Subcutaneous abdominal adipose tissue (tissue), 5 donors: ENCODE measurements at regions not wholly inside any gene's neighbourhood (a gene's known extent, or its start where the extent isn't known, plus 50 kb on each side); places are given as distances from the start of the nearest gene placed in this dataset.
"Not testable (repeated sequence)": the region's sequence is repeated elsewhere in the genome, so short reads cannot be mapped to it uniquely, and the experiment has no call there.

Experiments
- H3K27ac ChIP-seq: one replicate; pipeline ENCODE4 v1.7.0; 2013; ENCODE audit warnings: low read depth, mild to moderate bottlenecking, inconsistent platforms, low read length, moderate library complexity
- H3K27me3 ChIP-seq, 5 donors: one replicate each; pipeline ENCODE4 v1.7.0; 2013; ENCODE audit warnings: low read length in 5 of 5, inconsistent platforms in 1 of 5; ENCODE audit not compliant: control insufficient read depth in 5 of 5, insufficient read depth in 4 of 5
- H3K36me3 ChIP-seq, 5 donors: one replicate each; pipeline ENCODE4 v1.7.0; 2013; ENCODE audit warnings: low read length in 5 of 5; ENCODE audit not compliant: control insufficient read depth in 5 of 5, insufficient read depth in 5 of 5
- H3K4me1 ChIP-seq, 5 donors: one replicate each; pipeline ENCODE4 v1.7.0; 2013; ENCODE audit warnings: low read length in 5 of 5, mild to moderate bottlenecking in 3 of 5, moderate library complexity in 1 of 5; ENCODE audit not compliant: control insufficient read depth in 5 of 5, insufficient read depth in 5 of 5
- H3K4me3 ChIP-seq, 5 donors: one replicate each; pipeline ENCODE4 v1.7.0; 2013; ENCODE audit warnings: low read length in 5 of 5, low read depth in 1 of 5
- H3K9ac ChIP-seq, 5 donors: one replicate each; pipeline ENCODE4 v1.7.0; 2013; ENCODE audit warnings: low read length in 5 of 5, mild to moderate bottlenecking in 4 of 5, moderate library complexity in 3 of 5
- H3K9me3 ChIP-seq, 5 donors: one replicate each; pipeline ENCODE4 v1.7.0; 2013; ENCODE audit warnings: low read length in 5 of 5; ENCODE audit not compliant: control insufficient read depth in 5 of 5
- donor health status: healthy.
- donor health status: healthy.
- donor health status: healthy.
- donor health status: healthy.
- donor health status: healthy.

DNA sequence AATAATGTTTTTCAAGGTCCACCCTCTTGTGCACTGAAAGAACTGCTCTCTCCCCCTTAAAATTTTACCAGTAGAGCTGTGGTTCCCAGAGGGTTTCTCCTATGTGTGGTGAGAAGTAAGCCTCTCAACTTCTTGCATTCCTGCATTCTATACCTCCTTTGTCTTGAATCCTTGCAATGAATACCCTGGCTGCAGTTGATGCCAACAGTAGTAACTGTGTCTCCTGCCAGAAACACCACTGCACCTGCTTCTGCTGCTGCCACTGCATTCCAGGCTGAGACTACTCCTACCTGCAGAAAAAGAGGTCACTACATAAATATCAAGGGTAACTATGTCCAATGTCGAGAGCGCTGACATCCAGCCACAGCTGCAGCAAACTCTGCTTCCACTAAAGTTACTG lies 203.7 kb downstream of the TMEM167A start:
- Histone ChIP-seq H3K9me3 (no peaks in the 10 kb centered on the region), H3K4me3 (no peak overlapping the region), H3K27me3 (no peaks in the 10 kb centered on the region), H3K27ac (no peak overlapping the region), H3K36me3 (no peaks in the 10 kb centered on the region), H3K4me1 (no peaks in the 10 kb centered on the region), H3K9ac (no peak overlapping the region)

DNA sequence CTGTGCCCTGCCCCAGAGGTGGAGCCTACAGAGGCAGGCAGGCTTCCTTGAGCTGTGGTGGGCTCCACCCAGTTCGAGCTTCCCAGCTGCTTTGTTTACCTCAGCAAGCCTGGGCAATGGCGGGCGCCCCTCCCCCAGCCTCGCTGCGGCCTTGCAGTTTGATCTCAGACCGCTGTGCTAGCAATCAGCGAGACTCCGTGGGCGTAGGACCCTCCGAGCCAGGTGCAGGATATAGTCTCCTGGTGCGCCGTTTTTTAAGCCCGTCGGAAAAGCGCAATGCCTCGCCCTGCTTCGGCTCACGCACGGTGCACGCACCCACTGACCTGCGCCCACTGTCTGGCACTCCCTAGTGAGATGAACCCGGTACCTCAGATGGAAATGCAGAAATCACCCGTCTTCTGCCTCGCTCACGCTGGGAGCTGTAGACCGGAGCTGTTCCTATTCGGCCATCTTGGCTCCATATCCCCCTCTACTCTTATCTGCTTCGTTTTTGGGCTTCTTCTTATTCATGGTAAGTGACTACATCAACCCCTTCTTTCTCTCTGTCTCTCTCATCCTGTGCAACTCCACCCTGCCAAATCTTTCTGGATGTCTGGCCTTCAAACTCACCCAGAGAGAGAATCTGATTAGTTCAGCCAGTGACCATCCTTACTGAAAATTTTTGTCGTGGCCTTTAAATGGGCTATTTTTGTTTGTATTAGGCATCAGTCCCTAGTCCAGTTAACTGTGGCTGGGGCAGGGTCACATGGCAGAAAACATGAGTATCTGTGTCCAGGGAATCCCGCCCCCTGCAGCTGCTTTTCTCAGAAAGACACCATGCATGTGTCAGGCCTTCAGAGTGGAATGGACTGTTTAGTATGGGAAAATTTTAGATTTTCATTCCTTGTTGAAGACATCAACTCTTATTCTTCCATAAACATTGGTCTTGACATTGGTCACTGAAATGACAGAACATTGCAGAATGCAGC lies 204.6 kb downstream of the TMEM167A start:
- H3K36me3 ChIP-seq, H3K27me3 ChIP-seq, H3K27ac ChIP-seq: not testable (repeated sequence)

DNA sequence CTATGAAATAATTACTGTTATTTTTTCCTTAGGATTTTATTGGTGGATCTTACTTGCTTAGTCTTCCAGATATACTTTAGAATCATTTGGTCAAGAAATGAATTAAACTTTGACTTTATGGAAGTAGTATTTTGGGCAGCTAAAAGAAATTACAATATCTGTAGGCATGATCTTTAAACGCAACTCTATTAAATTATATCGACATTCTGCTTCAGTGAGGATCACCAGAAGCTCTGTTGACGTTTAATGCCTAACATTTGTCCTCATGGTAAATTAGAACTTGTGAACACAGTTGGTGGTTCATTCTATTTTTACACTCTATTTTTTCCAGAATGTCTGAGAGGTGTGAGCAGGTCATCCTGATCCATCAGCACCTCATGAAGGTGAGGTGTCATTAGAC lies 211.6 kb downstream of the TMEM167A start:
- no peaks in the 10 kb centered on the region for H3K36me3 ChIP-seq
- no peak overlapping the region for H3K4me3 ChIP-seq
- no peaks in the 10 kb centered on the region for H3K27me3 ChIP-seq
- H3K9ac ChIP-seq, result no peak overlapping the region
- H3K4me1 ChIP-seq, result no peaks in the 10 kb centered on the region
- H3K9me3 ChIP-seq, result no peaks in the 10 kb centered on the region
- H3K27ac ChIP-seq, result no peak overlapping the region

More for the DNA sequence above, 204.6 kb downstream of the TMEM167A start:
- H3K4me3 ChIP-seq, H3K9me3 ChIP-seq, H3K9ac ChIP-seq, H3K4me1 ChIP-seq: not testable (repeated sequence)

DNA sequence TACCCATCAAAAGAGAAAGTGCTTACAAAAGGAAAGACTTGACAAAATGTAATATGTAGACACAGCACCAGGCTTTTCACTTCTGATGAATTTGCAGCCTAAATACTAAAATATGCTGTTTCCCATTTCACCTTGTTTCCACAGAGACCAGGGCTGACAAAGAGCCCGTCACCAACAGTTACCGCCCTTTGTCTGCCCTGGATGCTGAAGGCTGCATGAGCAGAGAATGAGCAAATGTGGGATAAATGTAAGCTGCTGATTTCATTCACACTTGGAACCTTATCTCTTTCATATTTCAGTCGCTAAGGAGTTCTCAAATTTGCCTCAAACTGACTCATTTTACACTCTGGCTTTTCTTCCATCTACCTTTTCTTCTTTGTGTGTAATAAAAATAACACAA lies 213.9 kb downstream of the TMEM167A start:
- Histone ChIP-seq H3K9ac (no peak overlapping the region), H3K36me3 (no peaks in the 10 kb centered on the region), H3K9me3 (no peaks in the 10 kb centered on the region), H3K4me3 (no peak overlapping the region), H3K27ac (no peak overlapping the region), H3K4me1 (peaks cover 0 to 2% (median 0%) of the 10 kb centered on the region in 5 donors), H3K27me3 (no peaks in the 10 kb centered on the region)

DNA sequence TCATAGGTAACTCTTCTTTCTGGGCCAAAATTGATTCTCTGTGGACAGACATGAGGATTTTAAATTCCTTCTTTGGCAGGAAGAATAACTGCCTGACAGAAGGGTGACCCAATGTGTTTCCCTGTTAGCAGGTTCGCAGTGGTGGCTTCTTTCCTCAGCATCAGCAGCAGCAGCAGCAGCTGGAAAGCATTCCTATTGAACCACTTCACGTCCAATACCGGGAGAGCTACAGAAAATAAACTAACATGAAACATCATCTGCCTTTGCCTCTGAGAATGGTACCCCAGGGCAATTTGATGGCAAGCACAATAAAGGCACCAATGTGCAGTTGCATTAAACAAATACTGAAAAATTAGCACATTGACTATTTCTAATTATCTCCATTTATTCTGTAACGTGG lies 214.5 kb downstream of the TMEM167A start:
- no peaks in the 10 kb centered on the region for H3K27me3 ChIP-seq
- H3K27ac ChIP-seq, result no peak overlapping the region
- H3K36me3 ChIP-seq, result no peaks in the 10 kb centered on the region
- no peak overlapping the region for H3K4me3 ChIP-seq
- no peak overlapping the region for H3K9ac ChIP-seq
- peaks cover 0 to 2% (median 0%) of the 10 kb centered on the region in 5 donors for H3K4me1 ChIP-seq
- no peaks in the 10 kb centered on the region for H3K9me3 ChIP-seq

DNA sequence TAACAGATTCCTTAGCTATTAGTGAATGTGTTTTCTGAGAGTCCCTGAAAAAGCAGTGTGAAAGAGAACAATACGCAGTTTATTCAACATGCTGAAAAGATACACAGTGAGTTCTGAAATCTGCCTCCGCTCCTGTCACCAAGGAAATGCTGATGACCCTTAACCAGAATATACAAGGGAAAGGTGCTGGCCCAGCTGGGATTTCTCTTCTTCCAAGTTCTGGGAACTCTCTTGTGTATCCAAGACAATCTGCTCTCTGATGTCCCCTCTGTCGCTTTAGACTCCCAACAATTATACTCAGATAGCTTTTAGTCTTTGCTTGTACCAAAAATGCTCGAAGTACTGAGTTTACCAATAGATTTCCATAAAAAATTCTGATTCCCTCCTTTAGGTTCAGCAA lies 214.9 kb downstream of the TMEM167A start:
- no peak overlapping the region for H3K9ac ChIP-seq
- H3K27ac ChIP-seq, result no peak overlapping the region
- H3K36me3 ChIP-seq, result no peaks in the 10 kb centered on the region
- H3K4me3 ChIP-seq, result no peak overlapping the region
- H3K27me3 ChIP-seq, result no peaks in the 10 kb centered on the region
- no peaks in the 10 kb centered on the region for H3K9me3 ChIP-seq
- peaks cover 0 to 2% (median 0%) of the 10 kb centered on the region in 5 donors for H3K4me1 ChIP-seq

DNA sequence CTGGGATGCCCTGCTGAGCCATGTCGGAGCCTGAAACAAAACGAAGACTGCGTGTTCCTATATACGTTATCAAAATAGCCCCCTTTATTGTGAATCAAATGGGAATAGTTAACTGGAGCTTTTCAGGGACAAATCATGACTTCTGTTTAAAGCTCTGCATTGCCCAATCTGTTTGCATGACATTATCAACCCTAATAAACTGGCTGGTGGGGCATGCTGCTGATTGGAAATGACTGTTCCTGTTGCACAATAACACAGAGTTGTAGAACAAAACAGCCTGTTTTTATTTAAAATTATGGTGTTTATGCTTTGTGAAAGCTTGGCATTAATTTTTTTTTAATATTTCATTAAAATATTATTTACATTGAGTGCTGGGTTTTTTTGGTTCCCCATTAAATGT lies 215.5 kb downstream of the TMEM167A start:
- H3K4me1 ChIP-seq, result peaks cover 0 to 2% (median 0%) of the 10 kb centered on the region in 5 donors
- no peak overlapping the region for H3K27ac ChIP-seq
- no peaks in the 10 kb centered on the region for H3K27me3 ChIP-seq

DNA sequence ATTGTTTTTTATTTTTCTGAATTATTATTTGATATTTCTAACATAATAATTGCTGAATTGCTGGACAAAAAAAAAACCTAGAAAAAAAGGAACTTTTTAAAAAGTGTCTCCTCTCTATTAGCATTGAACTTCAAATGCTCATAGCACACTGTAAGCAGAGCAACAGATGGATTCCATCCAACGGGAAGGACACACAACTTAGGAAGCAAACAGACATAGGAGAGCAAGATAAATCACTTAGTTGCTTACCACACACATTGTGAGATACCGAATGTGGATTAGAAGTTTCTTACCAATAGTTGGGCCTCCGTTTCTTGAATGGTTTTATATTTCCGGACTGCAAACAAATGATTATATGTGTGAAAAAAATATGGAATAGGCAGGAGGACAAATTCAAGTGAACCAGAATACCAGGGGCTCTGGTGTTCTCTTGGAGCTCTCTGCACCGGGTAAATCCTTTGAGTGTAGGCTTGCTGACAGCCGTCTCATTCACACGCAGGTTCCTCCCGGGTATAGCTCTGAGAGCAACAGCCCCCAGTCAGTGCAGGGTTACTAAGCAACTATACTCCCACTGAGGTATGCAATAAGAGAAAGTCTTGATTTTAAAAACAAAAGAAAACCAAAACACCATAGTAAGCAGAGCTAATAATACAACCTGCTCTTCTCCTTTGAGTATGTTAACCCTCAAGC lies 217.6 kb downstream of the TMEM167A start:
- peaks cover 0 to 2% (median 0%) of the 10 kb centered on the region in 5 donors for H3K4me1 ChIP-seq
- no peaks in the 10 kb centered on the region for H3K36me3 ChIP-seq
- no peaks in the 10 kb centered on the region for H3K27me3 ChIP-seq
- H3K9ac ChIP-seq, result no peak overlapping the region
- H3K27ac ChIP-seq, result no peak overlapping the region
- H3K9me3 ChIP-seq, result no peaks in the 10 kb centered on the region
- H3K4me3 ChIP-seq, result no peak overlapping the region

More for the DNA sequence above, 215.5 kb downstream of the TMEM167A start:
- Histone ChIP-seq H3K9me3 (no peaks in the 10 kb centered on the region), H3K9ac (no peak overlapping the region), H3K36me3 (no peaks in the 10 kb centered on the region), H3K4me3 (no peak overlapping the region)

DNA sequence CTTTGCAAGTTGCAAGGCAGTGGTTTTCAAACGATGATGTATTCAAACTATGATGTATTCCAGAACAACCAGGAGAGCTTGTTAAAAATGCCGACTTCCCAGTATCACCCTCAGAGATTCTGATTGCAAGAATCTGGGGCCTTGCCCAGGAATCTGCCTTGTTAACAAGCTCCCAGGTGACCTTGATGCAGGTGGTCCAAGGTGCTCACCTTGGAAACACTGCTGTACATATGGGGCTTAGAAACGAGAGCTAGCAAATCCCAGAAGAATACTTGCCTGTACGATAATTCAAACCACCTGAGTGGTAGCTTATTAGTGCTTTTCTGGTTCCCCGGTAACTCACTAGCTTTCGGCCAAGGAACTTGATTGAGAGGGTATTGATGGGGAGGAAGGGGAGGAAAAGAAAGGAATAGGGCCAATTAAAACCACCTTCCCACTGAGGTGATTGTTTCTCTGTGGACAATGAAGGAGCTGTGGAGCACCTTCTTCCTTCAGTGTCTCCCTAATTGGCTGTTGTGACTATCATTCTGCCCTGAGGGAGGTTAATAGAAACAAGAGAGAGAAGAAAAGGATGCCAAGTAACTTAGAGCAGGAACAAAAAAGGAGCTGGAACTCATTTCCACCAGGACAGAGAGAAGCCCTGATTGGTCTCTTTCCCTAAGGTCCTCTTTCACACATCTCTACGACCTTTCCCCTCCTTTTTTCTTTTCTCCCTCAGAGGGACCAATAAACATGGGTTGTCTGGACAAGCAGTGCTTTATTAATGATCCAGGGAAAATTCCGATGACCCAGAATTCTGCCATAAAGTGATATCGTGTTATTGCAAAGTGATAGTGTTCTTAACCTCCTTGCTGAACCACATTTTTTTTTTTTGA lies 218.8 kb downstream of the TMEM167A start:
- H3K27ac ChIP-seq, result no peak overlapping the region
- H3K4me1 ChIP-seq, result peaks cover 0 to 2% (median 0%) of the 10 kb centered on the region in 5 donors
- H3K36me3 ChIP-seq, result no peaks in the 10 kb centered on the region
- no peak overlapping the region for H3K9ac ChIP-seq
- no peak overlapping the region for H3K4me3 ChIP-seq
- no peaks in the 10 kb centered on the region for H3K27me3 ChIP-seq
- H3K9me3 ChIP-seq, result no peaks in the 10 kb centered on the region
